ENCODE measurements at regions not wholly inside any gene's neighbourhood (a gene's known extent, or its start where the extent isn't known, plus 50 kb on each side); places are given as distances from the start of the nearest gene placed in this dataset.

DNA sequence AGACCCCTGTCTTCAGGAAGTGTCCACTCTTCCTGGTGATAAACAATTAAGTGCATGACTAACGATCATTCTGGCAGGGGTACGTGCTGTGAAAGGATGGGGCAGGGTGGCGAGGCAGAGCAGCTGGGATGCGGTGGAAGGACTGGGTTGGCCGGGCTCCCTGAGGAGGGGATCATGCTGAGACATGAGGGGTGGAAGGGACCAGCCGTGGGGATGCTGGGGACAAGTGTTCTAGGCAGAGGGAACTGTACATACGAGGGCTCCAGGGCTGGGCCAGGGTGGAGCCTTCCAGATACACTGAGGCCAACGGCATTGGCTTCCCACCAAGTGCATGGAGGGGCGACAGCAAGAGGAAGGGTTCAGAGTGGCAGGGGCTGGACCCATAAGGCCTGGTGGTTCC, 65.7 kb upstream of the SIRPA start:
- TF ChIP-seq, protein P1, sequence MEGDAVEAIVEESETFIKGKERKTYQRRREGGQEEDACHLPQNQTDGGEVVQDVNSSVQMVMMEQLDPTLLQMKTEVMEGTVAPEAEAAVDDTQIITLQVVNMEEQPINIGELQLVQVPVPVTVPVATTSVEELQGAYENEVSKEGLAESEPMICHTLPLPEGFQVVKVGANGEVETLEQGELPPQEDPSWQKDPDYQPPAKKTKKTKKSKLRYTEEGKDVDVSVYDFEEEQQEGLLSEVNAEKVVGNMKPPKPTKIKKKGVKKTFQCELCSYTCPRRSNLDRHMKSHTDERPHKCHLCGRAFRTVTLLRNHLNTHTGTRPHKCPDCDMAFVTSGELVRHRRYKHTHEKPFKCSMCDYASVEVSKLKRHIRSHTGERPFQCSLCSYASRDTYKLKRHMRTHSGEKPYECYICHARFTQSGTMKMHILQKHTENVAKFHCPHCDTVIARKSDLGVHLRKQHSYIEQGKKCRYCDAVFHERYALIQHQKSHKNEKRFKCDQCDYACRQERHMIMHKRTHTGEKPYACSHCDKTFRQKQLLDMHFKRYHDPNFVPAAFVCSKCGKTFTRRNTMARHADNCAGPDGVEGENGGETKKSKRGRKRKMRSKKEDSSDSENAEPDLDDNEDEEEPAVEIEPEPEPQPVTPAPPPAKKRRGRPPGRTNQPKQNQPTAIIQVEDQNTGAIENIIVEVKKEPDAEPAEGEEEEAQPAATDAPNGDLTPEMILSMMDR (IDR thresholded peaks at IDR 0.05; ENCODE audit: insufficient read depth, low read length, poor library complexity, severe bottlenecking), result no peak
- no peak for TF ChIP-seq EZH2phosphoT487 (conservative IDR thresholded peaks at IDR 0.05; ENCODE audit: low read length)
